HT-29 (cell line): ENCODE measurements at regions not wholly inside any gene's neighbourhood (a gene's known extent, or its start where the extent isn't known, plus 50 kb on each side); places are given as distances from the start of the nearest gene placed in this dataset.
"Not testable (repeated sequence)": the region's sequence is repeated elsewhere in the genome, so short reads cannot be mapped to it uniquely, and the experiment has no call there.

Experiments used
- DNase-seq: peaks from one replicate; pipeline ENCODE4 v3.0.0-alpha.2; 2015; ENCODE audit warnings: low spot score

DNA sequence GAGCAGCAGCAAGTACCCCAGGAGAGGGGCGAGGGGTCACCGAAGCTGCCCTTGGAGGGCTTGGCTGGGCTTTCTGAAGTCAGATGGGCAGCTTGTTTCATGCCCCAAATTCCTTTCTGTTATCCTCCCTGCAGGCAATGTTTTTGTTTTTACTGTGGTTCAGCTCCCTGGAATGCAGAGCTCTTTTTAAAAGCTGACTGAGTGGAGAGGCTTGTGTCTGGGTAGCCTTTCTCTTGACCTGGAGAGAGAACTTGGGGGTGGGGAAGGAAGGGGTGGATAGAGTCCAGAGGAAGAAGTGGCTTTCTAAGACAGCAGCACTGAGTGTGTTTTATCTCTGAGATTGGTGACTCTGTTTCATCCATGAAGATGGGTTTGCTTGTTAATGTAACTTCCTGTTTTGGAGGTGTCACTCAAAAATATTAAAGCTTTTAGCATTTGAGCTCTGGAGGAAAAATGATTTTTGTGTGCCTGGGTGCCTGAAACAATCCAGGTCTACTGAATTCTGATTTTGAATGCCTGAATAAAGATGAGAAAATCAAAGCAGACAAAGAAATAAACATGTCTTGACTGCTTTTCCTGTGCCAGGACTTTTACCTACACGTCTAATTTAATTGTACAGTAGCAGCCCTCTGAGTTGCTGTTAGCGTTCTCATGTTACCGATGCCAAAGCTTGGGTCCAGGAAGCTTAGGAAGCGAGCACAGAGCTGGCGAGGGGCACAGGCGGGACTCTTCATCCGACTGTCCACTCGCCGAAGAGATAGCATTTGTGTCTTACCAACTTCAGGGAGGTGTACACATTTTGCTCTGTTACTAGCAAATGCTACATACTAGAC lies 78.2 kb upstream of the EEF1E1 start:
- no peak for DNase-seq

DNA sequence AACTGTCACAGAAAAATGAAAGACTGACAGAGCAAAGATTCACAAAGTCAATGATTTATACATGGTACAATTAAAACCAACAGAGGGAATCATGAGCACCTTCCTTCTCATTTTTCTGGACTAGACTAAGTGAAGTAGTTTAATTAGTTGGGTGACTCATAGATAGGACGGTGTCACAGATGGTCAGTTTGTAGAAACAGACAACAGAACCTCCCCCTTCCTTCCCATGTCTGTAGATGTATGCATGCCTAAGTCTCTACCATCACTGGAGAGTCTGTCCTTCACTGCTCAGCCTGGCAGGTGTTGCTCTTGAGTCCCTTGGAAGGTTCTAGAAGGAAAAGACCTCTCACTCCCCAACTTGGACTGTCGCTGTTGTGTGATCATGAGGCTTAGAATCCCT lies 75.4 kb upstream of the EEF1E1 start:
- DNase-seq = no peak

DNA sequence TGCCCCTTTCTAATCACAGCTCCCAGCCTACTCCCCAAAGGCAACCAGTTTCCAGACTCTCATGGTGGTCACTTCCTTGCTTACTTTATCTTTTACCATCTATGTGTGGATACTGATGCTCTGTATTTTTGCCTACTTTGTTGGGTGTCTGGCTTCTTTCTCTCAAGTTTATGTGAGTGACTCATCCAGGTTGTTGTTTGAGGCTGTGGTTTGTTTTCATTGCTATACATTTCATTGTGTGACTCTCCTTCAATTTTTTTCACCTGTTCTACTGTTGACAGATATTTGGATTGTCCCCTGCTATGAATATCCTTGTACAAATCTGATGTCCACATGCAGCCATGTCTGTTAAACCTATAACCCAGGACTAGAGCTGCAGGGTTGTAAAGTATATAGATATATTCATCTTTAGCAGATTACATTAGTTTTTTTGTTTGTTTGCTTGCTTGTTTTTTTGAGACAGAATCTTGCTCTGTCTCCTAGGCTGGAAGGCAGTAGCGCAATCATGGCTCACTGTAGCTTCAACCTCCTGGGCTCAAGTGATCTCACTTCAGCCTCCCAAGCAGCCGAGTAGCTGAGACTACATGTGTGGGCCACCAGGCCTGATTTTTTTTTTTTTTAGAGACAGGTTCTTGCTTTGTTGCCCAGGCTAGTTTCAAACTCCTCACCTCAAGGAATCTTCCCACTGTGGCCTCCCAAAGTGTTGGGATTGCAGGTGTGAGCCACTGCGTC lies 72.9 kb upstream of the EEF1E1 start:
- no peak for DNase-seq

DNA sequence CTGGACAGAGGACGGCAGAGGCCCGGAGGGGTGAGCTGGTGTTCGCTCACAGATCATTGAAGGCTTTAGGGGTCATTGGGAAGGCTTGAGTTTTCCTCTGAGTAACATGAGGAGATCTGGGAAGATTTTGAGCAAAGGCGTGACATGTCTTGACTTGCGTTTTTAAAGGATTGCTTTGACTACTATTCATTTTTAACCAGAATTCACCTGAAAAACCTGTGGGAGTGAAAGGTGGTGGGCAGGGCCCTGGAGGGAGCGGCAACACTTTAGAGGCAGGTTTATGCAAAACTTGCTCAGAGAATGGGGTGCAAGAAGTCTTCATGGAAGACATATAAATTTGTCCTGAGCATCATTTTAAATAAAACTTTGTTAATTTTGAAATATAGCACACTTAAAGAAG lies 72.2 kb upstream of the EEF1E1 start:
- DNase-seq = no peak

DNA sequence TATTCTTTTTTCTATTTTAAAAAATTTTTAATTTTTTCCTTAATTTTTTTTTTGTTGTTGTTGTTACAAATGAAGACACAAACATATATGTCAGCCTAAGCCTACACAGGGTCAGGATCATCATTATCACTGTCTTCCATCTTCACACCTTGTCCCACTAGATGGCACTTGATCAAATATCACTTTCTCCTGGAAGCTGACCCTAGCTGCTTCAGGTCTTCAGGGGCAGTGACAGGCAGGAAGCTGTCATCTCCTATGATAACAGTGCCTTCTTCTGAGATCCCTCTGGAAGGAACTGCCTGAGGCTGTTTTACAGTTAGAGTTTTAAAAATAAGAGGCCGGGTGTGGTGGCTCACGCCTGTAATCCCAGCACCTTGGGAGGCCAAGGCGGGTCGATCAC lies 70.2 kb upstream of the EEF1E1 start:
- DNase-seq = no peak

DNA sequence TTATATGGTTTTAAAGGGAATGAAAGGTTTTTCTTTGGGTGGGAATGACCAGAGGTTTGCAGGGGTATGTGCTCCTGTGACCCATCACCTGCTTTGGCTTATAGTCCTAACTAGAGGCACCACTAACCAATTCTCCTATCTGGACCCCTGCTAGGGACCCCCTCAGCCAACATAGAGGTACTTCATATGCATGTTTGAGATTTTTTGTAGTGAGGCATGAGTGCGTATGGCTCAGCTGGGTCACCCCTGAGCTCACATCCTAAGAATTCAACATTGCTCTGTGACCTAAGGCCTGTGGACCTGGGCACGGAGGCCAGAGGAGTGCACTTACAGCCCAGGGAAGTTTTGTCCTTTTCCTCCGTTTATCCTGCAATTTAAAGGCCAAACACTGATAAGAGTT lies 68.4 kb upstream of the EEF1E1 start:
- DNase-seq = no peak

DNA sequence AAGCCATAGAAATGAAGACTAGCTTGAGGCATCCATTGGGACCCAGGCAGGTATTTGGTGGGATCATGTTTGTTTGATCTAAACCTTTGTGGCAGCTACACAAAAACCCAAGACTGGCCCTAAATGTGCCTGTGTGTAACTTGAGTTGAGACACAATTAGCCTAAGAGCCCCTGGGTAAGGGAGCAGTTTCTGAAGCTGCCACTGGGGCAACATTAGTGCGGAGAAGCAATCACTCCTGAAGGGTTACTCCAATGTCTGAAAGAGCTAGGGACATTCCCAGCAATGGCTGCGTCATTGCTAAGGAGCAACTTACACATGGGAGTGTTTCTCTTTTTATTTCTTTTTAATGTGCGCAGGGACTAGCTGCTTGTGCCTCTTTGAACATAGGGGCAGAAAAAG lies 67.9 kb upstream of the EEF1E1 start:
- peak; percentile 22 for DNase-seq

DNA sequence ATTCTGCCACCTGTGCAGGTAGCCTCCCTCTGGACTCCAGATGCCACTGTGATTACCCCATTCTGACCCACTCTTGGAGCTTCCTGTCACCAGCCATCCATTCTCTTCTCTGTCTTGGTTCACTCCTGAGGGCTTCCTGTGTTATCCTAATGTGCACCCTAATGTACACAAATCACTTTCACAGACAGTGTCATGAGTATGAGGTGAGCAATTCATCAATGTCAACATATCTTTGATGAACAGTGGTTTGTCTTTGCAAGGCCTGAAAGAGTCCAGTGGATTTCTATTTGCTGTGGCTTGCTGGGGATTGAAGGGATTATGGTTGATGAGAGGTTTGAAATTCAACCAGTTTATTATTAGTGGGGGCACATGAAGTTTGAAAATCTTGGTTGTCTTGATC lies 63.8 kb upstream of the EEF1E1 start:
- DNase-seq = no peak

DNA sequence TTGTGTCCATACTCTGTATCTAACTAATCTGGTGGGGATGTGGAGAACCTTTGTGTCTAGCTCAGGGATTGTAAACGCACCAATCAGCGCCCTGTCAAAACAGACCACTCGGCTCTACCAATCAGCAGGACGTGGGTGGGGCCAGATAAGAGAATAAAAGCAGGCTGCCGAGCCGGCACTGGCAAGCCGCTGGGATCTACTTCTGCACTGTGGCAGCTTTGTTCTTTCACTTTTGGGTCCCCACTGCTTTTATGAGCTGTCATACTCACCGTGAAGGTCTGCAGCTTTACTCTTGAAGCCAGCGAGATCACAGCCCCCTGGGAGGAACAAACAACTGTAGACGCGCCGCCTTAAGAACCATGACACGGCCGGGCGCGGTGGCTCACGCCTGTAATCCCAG lies 62.7 kb upstream of the EEF1E1 start:
- DNase-seq = not testable (repeated sequence)

DNA sequence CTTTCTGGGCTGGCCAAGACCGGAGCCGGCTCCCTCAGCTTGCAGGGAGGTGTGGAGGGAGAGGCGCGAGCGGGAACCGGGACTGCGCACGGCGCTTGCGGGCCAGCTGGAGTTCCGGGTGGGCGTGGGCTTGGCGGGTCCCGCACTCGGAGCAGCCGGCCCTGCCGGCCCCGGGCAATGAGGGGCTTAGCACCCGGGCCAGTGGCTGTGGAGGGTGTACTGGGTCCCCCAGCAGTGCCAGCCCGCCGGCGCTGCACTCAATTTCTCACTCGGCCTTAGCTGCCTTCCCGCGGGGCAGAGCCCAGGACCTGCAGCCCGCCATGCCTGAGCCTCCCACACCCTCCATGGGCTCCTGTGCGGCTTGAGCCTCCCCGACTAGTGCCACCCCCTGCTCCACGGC lies 61.9 kb upstream of the EEF1E1 start:
- not testable (repeated sequence) for DNase-seq

DNA sequence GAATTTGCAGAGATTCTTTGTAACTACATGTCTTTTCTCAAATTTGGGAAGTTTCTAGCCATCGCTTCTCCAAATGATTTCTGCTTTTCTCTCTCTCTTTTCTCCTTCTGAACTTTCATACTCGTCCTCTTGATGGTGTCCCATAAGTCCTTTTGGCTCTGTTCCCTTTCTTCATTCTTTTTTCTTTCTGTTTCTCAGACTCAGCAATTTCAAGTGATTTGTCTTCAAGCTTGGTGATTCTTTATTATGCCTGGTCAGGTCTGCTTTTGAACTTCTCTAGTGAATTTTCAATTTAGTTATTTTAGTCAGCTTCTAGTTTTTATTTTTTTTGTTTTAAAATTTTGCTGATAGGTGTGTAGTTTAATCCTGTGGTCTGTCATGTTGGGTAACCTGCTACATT lies 57.6 kb upstream of the EEF1E1 start:
- no peak for DNase-seq

DNA sequence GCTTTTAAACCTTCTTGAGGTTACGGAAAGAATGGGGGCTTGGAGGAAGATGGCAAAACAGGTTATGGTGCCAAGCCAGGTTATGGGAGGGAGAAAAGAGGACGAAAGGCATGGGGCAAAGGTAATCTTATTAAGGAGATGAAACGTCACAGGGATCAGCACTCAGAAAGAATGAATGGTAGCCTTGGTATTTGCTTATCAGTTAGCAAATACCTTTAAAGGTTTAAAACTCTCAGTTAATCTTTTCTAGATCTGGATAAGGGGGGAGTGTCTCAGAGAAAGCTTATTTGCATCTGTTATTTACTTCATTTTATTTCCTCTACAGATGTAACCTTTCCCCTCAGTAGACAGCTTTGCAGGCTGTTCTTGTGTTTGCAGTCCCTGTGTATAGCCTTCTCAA lies 55.5 kb upstream of the EEF1E1 start:
- DNase-seq = peak; percentile 70

DNA sequence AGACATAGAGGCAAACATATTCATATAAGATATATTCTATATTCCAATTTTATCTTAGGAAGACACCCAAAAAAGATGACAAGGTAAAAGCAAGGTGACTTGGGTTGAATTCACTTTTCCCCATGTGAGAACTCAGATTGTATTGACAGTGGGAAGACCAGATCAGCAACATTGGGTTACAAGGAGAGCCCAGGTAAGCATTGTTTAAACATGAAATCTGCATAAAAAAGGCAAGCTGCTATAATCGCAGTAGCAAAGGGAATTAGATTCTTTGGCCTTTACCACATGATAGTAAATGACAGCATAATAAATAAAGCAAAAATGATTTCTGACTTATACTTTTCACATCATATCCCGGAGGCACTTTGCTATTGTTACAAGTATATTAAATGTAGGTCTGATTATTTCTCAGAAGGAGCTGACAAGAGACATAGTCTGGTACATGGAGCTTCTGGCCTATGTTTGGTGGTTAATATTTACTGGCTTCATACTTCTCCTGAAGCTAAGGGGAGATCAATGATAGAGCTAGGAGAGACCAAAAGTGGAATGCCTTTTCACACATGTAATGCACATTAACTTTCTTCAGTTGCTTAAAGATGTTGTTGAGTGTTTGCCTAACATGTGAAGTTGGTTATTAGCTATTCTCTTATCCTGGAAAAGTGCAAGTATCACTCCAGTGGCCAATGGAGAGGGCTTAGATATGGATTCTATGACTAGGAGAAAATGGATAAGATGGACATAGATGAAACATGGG lies 53.1 kb upstream of the EEF1E1 start:
- no peak for DNase-seq
